ENCODE measurements at regions not wholly inside any gene's neighbourhood (a gene's known extent, or its start where the extent isn't known, plus 50 kb on each side); places are given as distances from the start of the nearest gene placed in this dataset.

DNA sequence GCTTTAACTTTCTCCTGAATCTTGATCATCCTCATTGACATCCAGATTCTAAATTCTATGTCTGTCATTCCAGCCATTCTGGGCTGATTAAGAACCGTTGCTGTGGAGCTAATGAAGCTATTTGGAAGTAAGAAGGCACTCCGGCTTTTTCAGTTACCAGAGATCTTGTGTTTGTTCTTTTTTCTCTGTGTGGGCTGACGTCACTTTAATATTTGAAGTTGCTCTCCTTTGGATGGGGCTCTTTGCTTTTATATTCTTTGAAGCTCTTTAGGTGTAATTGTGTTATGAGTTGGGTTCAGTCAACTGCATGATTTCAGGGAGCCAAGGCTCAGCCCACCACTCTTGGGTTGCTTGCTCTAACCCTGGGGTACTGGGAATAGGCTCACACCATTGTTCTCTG lies 460.6 kb downstream of the CDH8 start:
- TF ChIP-seq, protein P1, sequence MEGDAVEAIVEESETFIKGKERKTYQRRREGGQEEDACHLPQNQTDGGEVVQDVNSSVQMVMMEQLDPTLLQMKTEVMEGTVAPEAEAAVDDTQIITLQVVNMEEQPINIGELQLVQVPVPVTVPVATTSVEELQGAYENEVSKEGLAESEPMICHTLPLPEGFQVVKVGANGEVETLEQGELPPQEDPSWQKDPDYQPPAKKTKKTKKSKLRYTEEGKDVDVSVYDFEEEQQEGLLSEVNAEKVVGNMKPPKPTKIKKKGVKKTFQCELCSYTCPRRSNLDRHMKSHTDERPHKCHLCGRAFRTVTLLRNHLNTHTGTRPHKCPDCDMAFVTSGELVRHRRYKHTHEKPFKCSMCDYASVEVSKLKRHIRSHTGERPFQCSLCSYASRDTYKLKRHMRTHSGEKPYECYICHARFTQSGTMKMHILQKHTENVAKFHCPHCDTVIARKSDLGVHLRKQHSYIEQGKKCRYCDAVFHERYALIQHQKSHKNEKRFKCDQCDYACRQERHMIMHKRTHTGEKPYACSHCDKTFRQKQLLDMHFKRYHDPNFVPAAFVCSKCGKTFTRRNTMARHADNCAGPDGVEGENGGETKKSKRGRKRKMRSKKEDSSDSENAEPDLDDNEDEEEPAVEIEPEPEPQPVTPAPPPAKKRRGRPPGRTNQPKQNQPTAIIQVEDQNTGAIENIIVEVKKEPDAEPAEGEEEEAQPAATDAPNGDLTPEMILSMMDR (IDR thresholded peaks at IDR 0.05; ENCODE audit: low read length), result no peak
- no peak for TF ChIP-seq EZH2 (optimal IDR thresholded peaks at IDR 0.05; ENCODE audit: low read depth, low read length)
